ENCODE measurements at regions not wholly inside any gene's neighbourhood (a gene's known extent, or its start where the extent isn't known, plus 50 kb on each side); places are given as distances from the start of the nearest gene placed in this dataset.

- no peaks in the 10 kb centered on the region for H3K36me3 ChIP-seq
- peak in 1 of 3 donors; percentile 14 for TF ChIP-seq POLR2AphosphoS5 (IDR thresholded peaks at IDR 0.05)
- TF ChIP-seq POLR2A (IDR thresholded peaks at IDR 0.05), result no peak
- TF ChIP-seq, protein P1, sequence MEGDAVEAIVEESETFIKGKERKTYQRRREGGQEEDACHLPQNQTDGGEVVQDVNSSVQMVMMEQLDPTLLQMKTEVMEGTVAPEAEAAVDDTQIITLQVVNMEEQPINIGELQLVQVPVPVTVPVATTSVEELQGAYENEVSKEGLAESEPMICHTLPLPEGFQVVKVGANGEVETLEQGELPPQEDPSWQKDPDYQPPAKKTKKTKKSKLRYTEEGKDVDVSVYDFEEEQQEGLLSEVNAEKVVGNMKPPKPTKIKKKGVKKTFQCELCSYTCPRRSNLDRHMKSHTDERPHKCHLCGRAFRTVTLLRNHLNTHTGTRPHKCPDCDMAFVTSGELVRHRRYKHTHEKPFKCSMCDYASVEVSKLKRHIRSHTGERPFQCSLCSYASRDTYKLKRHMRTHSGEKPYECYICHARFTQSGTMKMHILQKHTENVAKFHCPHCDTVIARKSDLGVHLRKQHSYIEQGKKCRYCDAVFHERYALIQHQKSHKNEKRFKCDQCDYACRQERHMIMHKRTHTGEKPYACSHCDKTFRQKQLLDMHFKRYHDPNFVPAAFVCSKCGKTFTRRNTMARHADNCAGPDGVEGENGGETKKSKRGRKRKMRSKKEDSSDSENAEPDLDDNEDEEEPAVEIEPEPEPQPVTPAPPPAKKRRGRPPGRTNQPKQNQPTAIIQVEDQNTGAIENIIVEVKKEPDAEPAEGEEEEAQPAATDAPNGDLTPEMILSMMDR (IDR thresholded peaks at IDR 0.05), result peak; percentile 23 to 50 (median 48)
- no peak for DNase-seq (ENCODE audit: low spot score in 2 of 2)
- peak overlapping the region in 1 of 2 donors; percentile 13 for H3K27ac ChIP-seq
- H3K4me3 ChIP-seq, result no peak overlapping the region
- H3K9me3 ChIP-seq, result no peaks in the 10 kb centered on the region
- intact Hi-C loops (cut with DNase I; ENCODE audit: low total_unique reads), result no loop called here
- H3K27me3 ChIP-seq, result no peaks in the 10 kb centered on the region
- no peaks in the 10 kb centered on the region for H3K4me1 ChIP-seq
These were observed 1232.3 kb upstream of the ZEB2 start for GRCh38 chr2:145752091-145752806.

DNA sequence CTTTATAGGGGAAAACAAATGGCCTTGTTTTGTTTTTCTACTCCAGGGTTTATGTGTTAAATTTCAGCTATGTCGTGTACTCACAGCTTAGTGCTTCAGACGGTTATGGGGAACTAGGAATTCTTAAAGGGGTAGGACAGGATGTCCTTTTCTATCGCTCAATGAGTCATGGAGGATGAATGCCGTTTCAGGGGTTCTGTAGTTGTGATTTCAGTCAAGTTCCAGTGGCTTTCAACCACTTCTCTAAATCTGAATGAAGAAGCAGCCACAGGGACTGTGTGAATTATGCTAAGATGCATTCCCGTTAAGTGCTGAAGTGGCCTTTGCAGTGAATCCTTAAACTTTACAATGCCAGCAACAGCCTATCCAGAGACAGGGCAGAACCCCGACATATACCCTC lies 1231.7 kb upstream of the ZEB2 start:
- Histone ChIP-seq H3K4me1 (no peaks in the 10 kb centered on the region), H3K27ac (peak overlapping the region in 1 of 2 donors; percentile 13), H3K27me3 (no peaks in the 10 kb centered on the region), H3K4me3 (no peak overlapping the region), H3K36me3 (no peaks in the 10 kb centered on the region), H3K9me3 (no peaks in the 10 kb centered on the region)
- no peak for DNase-seq (ENCODE audit: low spot score in 2 of 2)
- TF ChIP-seq, protein P1 (IDR thresholded peaks at IDR 0.05), result no peak
- no peak for TF ChIP-seq POLR2A (IDR thresholded peaks at IDR 0.05)
- no peak for TF ChIP-seq POLR2AphosphoS5 (IDR thresholded peaks at IDR 0.05)
- intact Hi-C loops (cut with DNase I; ENCODE audit: low total_unique reads), result no loop called here

DNA sequence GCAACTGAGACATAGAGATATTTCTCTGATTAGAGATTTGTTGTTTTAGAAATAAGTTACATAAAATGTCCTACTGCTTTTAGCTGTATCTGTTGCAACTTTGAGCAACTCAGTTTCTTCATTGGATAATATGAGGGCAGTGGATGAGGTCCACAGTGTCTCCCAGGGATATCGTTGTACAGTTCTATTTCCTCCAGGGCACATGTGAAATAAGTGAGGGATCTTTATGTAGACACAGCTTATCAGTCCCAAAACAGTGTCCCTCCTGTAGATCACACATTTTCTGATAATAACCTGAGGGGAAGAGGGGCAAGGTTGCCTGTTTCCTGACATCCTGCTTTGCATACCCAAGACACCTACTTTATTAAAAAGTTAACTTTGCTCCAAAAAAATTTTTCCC lies 1231.2 kb upstream of the ZEB2 start:
- H3K27ac ChIP-seq, result peak overlapping the region in 1 of 2 donors; percentile 13

DNA sequence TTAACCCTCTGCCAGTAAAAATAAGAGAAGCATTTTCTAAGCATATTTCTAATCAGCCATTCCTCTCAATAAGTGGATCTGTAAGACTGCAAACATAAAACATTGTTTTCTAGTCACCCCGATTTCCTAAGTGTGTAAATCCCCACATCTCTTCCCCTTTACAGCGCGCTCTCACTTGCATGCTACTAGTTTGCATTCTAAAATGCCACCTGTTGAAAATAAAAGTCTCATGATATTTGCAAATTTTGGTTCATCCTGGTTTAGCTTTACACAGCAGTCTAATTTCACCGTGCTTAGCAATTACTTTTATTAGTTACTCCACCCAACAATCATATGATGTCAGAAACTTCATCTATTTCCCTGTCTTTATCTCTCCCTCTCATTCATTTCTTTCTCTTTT lies 1230.7 kb upstream of the ZEB2 start:
- Histone ChIP-seq H3K27me3 (no peaks in the 10 kb centered on the region), H3K9me3 (no peaks in the 10 kb centered on the region), H3K27ac (no peak overlapping the region), H3K4me1 (no peaks in the 10 kb centered on the region), H3K36me3 (no peaks in the 10 kb centered on the region), H3K4me3 (no peak overlapping the region)
- TF ChIP-seq POLR2AphosphoS5 (IDR thresholded peaks at IDR 0.05), result no peak
- no peak for TF ChIP-seq POLR2A (IDR thresholded peaks at IDR 0.05)
- TF ChIP-seq, protein P1 (IDR thresholded peaks at IDR 0.05), result no peak
- DNase-seq (ENCODE audit: low spot score in 2 of 2), result no peak
- intact Hi-C loops (cut with DNase I; ENCODE audit: low total_unique reads), result no loop called here

More for the DNA sequence above, 1231.2 kb upstream of the ZEB2 start:
- no peak for TF ChIP-seq POLR2A (IDR thresholded peaks at IDR 0.05)
- TF ChIP-seq, protein P1 (IDR thresholded peaks at IDR 0.05), result no peak
- TF ChIP-seq POLR2AphosphoS5 (IDR thresholded peaks at IDR 0.05), result no peak
- H3K4me3 ChIP-seq, result no peak overlapping the region
- no peak for DNase-seq (ENCODE audit: low spot score in 2 of 2)
- intact Hi-C loops (cut with DNase I; ENCODE audit: low total_unique reads), result no loop called here
- H3K27me3 ChIP-seq, result no peaks in the 10 kb centered on the region
- no peaks in the 10 kb centered on the region for H3K36me3 ChIP-seq
- H3K4me1 ChIP-seq, result no peaks in the 10 kb centered on the region
- H3K9me3 ChIP-seq, result no peaks in the 10 kb centered on the region

DNA sequence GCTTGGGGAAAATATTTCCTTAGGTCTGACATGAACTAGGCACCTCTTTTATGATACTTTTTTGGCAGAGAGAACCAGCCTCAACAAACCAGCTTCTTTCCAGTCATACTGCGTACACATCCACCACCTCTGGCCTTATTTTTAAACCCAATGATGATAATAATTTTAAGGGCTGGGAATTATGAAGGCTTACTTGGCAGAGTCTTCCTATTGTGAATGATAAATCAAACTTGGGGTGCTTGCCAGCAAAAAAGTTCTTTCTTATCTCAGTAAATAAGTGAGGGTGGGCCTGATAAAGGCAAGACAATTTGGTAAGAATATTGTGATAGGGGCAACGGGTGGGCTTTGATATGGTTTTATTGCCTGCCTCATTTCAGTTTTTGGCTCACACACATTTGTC lies 1230.2 kb upstream of the ZEB2 start:
- intact Hi-C loops (cut with DNase I; ENCODE audit: low total_unique reads), result no loop called here
- no peak for DNase-seq (ENCODE audit: low spot score in 2 of 2)
- H3K4me1 ChIP-seq, result no peaks in the 10 kb centered on the region
- H3K4me3 ChIP-seq, result no peak overlapping the region
- TF ChIP-seq, protein P1 (IDR thresholded peaks at IDR 0.05), result no peak
- no peak for TF ChIP-seq POLR2AphosphoS5 (IDR thresholded peaks at IDR 0.05)
- no peak for TF ChIP-seq POLR2A (IDR thresholded peaks at IDR 0.05)
- no peaks in the 10 kb centered on the region for H3K36me3 ChIP-seq
- H3K27ac ChIP-seq, result no peak overlapping the region
- H3K9me3 ChIP-seq, result no peaks in the 10 kb centered on the region
- no peaks in the 10 kb centered on the region for H3K27me3 ChIP-seq
